Endothelial cell (in vitro differentiated cells): ENCODE measurements at regions not wholly inside any gene's neighbourhood (a gene's known extent, or its start where the extent isn't known, plus 50 kb on each side); places are given as distances from the start of the nearest gene placed in this dataset.
A peak's percentile ranks its signal among the peaks of the same experiment; 100 is the strongest.

ENCODE experiments used
- DNase-seq: peaks from one replicate; pipeline ENCODE4 v3.0.0; 2021; ENCODE audit warnings: low spot score
- H3K27ac Mint-ChIP-seq: one replicate; pipeline ENCODE4 v1.8.0; 2021; ENCODE audit warnings: mixed read lengths, inconsistent platforms; ENCODE audit not compliant: unreplicated experiment
- H3K27me3 Mint-ChIP-seq: one replicate; pipeline ENCODE4 v1.8.0; 2021; ENCODE audit warnings: mild to moderate bottlenecking, moderate library complexity, mixed read lengths, inconsistent platforms; ENCODE audit not compliant: unreplicated experiment
- H3K36me3 Mint-ChIP-seq: one replicate; pipeline ENCODE4 v1.8.0; 2021; ENCODE audit warnings: mild to moderate bottlenecking, low read depth, mixed read lengths, inconsistent platforms; ENCODE audit not compliant: unreplicated experiment
- H3K4me1 Mint-ChIP-seq: one replicate; pipeline ENCODE4 v1.8.0; 2021; ENCODE audit warnings: mild to moderate bottlenecking, mixed read lengths, inconsistent platforms; ENCODE audit not compliant: unreplicated experiment
- H3K4me3 Mint-ChIP-seq: one replicate; pipeline ENCODE4 v1.8.0; 2021; ENCODE audit warnings: mild to moderate bottlenecking, mixed read lengths, inconsistent platforms; ENCODE audit not compliant: unreplicated experiment
- H3K9me3 Mint-ChIP-seq: one replicate; pipeline ENCODE4 v1.8.0; 2021; ENCODE audit warnings: mixed read lengths, inconsistent platforms; ENCODE audit not compliant: unreplicated experiment
- CTCF ChIP-seq: fragments of 200-600 bp; sonication (generic); IDR thresholded peaks from one replicate; pipeline ENCODE4 v1.5.0; 2021; ENCODE audit warnings: antibody characterized with exemption; ENCODE audit not compliant: unreplicated experiment

DNA sequence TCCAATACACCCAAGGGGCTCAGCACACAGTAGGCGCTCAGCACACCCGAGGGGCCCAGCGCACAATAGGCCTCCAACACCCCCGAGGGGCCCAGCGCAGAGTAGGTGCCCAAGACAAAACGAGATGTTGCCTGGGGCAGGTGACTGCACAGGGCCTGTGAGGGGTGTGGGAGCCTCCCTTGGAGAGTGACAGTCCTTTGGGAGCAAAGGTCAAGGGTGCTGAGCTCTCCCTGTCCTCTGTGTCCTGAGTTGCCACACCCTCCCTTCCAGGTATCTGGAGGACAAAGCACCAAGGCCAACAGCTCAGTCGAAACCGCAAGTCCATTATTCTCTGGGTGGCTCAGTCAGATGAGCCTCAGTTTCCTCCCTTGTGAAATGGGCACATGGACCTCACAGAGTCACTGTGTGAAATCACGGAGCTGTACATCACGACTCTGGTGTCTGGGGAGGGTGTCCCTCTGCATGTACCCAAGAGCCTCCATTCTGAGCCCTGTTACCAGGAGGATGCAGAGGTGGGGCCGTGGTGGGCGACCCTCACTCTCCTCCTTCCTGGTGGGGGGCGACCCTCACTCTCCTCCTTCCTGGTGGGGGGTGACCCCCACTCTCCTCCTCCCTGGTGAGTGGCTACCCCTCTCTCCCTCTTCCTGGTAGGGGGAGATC is 81.3 kb downstream of the FOXL3 start:
- no peak overlapping the region for H3K27ac Mint-ChIP-seq
- no peaks in the 10 kb centered on the region for H3K9me3 Mint-ChIP-seq
- DNase-seq, result no peak

GRCh38 chr7:371779-372545 is 82.0 kb downstream of the FOXL3 start:
- Mint-ChIP-seq H3K36me3 (no peaks in the 10 kb centered on the region), H3K9me3 (no peaks in the 10 kb centered on the region), H3K4me3 (no peak overlapping the region), H3K27ac (no peak overlapping the region), H3K27me3 (peaks cover 2% of the 10 kb centered on the region), H3K4me1 (no peaks in the 10 kb centered on the region)
- DNase-seq, result peak; percentile 2
- TF ChIP-seq CTCF, result no peak

More for the DNA sequence above, 81.3 kb downstream of the FOXL3 start:
- Mint-ChIP-seq H3K36me3 (no peaks in the 10 kb centered on the region), H3K27me3 (peaks cover 6% of the 10 kb centered on the region), H3K4me1 (peaks cover 6% of the 10 kb centered on the region), H3K4me3 (no peak overlapping the region)
- no peak for TF ChIP-seq CTCF

GRCh38 chr7:372546-372931 is 82.6 kb downstream of the FOXL3 start:
- DNase-seq, result no peak
- Mint-ChIP-seq H3K27me3 (peaks cover 2% of the 10 kb centered on the region), H3K36me3 (no peaks in the 10 kb centered on the region), H3K9me3 (no peaks in the 10 kb centered on the region), H3K4me3 (no peak overlapping the region), H3K27ac (no peak overlapping the region), H3K4me1 (no peaks in the 10 kb centered on the region)
- TF ChIP-seq CTCF, result no peak

GRCh38 chr7:372932-373791 is 83.2 kb downstream of the FOXL3 start:
- Mint-ChIP-seq H3K36me3 (no peaks in the 10 kb centered on the region), H3K4me1 (peaks cover 3% of the 10 kb centered on the region), H3K27me3 (peaks cover 2% of the 10 kb centered on the region), H3K9me3 (no peaks in the 10 kb centered on the region), H3K4me3 (no peak overlapping the region), H3K27ac (no peak overlapping the region)
- no peak for TF ChIP-seq CTCF
- no peak for DNase-seq
